OCI-M1 (cell line): ENCODE measurements at regions not wholly inside any gene's neighbourhood (a gene's known extent, or its start where the extent isn't known, plus 50 kb on each side); places are given as distances from the start of the nearest gene placed in this dataset.

ENCODE experiments used
- DNase-seq: peaks from one replicate; lab custom pipeline; 2025; lab: John Stamatoyannopoulos, UW

DNA sequence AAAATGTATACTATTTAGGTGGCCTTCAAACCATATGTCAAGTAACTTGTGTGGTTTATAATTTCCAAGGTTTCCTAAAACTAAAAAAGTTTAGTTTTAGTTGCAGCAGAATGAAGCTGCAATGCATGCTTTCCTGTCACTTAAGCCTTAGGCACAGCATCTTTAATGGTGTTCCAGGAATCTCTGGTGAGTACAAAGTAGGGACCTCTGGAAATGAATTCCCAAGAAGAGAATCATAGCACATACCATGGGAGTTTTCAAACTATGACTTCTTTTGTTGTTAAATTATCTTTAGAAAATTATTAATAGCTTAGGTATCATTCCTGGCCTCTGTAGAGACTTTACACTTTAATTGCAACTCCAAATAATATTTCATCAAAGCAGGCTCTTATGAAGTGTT, 1005.9 kb upstream of the PABPC4L start:
- DNase-seq, result no peak

DNA sequence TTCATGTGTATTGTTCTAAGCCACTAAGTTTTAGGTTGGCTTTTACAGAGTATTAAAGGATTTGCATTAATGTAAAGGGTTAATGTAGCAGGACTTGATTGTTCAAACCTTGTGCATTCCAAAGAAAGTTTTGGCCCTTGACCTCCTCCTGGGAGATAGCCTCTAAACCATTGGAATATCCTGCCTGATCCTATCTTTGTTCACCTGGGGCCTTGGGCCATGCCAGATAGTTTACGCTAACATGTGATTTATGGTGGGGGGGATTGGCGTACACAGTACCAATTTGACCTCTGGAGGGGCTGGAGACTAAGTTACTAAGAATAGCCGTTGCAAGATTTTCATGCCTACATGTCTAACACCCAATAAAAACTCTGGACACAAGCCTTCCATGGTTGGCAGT, 1002.7 kb upstream of the PABPC4L start:
- no peak for DNase-seq

DNA sequence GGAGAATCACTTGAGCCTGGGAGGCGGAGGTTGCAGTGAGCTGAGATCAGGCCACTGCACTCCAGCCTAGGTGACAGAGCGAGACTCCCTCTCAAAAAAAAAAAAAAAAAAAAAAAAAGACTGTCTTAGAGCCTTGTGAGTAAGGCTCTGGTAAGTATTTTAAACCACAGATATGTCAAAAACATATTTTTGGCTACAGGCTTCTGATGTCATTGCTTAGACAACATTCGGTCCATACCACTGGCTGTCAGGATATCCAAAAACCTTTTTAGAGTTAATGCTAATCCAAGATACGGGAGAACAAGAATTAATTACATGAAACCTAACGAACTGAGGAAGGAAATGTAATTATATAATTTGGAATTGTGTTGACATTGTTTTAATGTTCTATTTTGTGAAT, 999.5 kb upstream of the PABPC4L start:
- no peak for DNase-seq

GRCh38 chr4:135197641-135198040, 996.1 kb upstream of the PABPC4L start:
- no peak for DNase-seq

DNA sequence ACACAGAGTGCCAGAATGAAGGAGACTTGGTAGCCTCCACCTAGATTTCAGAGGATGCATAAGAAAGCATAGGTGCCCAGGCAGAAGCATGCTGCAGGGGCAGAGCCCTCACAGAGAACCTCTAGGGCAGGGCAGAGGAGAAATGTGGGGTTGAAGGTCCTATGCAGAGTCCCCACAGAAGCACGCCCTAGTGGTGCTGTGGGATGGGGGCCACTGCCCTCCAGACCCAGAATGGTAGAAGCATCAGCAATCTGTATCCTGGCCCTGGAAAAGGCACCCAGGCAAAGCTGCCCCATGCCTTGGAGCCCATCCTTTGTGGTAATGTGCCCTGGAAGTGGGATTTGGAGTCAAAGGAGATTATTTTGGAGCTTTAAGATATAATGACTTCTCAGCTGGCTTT, 992.9 kb upstream of the PABPC4L start:
- no peak for DNase-seq

GRCh38 chr4:135192751-135193535, 991.4 kb upstream of the PABPC4L start:
- no peak for DNase-seq

DNA sequence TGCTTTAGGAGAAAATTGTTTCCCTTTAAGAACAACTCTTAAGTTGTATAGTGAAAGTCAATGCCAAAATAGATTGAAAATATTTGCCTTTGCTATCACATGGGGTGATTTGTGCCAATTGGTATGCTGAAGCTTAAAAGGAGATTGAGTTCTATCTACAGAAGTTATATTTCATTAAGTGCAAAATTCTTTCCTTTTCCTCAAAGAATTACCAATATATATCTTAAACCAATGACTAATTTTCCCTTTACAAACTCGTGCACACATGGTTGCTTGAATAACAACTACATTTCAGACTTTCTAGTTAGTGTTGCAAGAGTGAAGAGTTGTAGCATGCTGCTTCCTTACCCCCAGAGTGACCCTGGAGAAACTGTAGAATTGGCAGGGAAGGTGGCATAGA, 990.0 kb upstream of the PABPC4L start:
- no peak for DNase-seq

DNA sequence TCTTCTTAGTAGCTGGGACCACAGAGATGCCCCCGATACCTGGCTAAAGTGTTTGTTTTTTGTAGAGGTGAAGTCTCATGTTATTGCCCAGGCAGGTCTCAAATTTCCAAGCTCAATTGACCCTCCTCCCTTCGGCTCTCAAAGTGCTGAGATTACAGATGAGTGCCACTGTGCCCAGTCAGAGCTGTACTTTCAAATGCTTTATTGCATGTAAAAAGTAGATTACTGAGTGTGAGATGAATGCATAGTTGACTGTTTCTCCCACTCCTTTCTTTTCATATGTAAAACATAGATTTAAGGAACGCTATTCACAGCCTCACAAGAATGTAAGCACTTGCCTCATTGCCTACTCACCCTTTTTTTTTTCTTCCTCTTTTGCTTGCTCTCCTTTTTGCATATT, 984.4 kb upstream of the PABPC4L start:
- no peak for DNase-seq

GRCh38 chr4:135185256-135185655, 983.7 kb upstream of the PABPC4L start:
- no peak for DNase-seq

DNA sequence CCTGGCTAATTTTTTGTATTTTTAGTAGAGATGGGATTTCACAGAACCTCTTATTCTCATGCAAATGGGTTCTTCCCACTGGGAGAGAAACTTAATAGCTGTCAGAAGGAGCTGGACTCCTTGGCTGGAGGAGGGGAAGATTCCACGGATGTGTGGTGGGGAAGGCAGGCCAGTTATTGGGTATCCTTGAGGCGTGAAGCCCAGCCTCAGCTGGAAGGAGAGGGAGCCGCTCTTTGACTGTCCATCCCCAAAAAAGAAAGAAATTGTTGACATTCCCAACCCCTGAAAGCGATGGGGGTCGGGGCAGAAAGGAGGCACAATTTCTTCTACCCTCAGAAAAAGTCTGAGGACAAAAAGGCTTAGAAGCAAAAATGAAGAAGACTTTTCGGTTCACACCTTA, 983.1 kb upstream of the PABPC4L start:
- DNase-seq, result no peak

GRCh38 chr4:135177321-135177720, 975.7 kb upstream of the PABPC4L start:
- no peak for DNase-seq

GRCh38 chr4:135166661-135167060, 965.1 kb upstream of the PABPC4L start:
- DNase-seq, result no peak

DNA sequence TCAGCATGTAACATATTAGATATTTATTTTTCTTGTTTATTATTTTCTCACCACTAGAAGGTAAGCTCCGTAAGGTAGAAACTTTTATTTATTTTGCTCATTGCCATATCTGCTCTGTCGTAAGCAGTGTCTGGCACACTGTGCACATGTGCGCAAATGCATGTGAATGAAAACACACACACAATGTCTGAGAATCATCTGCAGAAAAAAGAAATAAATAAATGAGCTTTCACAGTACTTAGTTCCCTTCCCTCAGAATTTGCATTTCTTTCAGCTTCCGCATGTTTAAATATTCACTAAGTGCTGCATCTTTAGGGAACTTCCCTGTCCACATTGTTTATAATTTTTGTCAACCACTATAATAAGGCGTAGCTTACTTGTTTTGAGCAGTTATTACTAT, 963.0 kb upstream of the PABPC4L start:
- DNase-seq, result no peak

DNA sequence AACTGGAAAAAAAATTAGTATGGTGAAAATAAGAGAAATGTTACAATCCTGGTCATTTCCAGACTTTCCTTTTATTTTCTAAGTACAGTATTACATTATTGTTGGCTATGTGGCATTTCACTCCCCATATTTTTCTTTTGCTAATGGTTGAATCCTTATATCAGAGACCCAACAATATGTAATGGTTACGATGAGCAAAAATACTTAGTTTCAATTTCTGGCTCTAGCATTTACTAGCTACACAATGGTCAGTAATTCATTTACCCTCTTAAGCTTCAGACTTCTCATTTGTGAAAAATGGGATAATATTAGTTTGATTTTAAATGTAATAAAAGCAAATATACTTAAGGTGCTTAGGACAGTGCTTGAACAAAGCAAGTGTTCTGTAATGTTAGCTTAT, 942.9 kb upstream of the PABPC4L start:
- peak; percentile 64 for DNase-seq

GRCh38 chr4:135124196-135124595, 922.6 kb upstream of the PABPC4L start:
- DNase-seq, result peak; percentile 58

- peak; percentile 67 for DNase-seq
Measured at GRCh38 chr4:135123632-135124031, 922.0 kb upstream of the PABPC4L start.

DNA sequence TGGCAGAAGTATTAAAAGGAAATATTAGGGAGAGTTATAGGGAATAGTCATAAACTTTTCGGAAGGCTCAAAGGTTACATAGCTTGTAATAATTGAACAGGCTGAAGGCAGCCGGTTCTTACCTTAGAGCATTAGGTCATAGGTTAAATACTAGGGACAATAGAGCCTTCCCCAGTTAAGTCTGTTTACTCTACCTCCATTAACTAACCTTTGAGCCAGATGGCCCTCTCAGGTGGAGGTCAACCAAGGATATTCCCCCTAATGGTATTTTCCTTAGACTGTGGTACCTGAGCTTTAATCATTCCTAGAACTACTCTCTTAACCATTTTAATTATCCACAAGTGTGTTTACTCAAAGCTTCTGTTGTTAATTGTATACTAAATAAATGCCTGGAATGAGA, 920.9 kb upstream of the PABPC4L start:
- DNase-seq, result no peak

GRCh38 chr4:135120195-135120594, 918.6 kb upstream of the PABPC4L start:
- no peak for DNase-seq

- DNase-seq, result no peak
Measured at GRCh38 chr4:135114079-135114478, 912.5 kb upstream of the PABPC4L start.

DNA sequence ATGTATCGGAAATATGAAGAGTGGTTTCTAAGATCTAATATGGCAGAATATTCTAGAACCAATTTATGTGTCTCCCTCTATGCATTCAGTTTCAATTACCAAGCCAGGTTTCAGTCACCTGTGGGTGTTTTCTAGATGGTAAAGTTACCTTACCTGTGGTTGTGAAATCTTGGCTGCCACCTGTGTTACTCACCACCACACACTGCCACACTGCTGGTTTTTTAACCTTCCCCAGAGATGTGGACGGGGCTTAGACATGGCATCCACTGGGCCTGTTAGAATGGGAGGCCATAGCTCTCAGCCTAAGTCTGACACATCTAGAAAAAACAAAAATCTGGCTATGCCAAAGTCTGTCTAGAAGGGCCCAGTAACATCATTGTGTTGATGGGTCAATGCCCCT, 896.5 kb upstream of the PABPC4L start:
- no peak for DNase-seq

DNA sequence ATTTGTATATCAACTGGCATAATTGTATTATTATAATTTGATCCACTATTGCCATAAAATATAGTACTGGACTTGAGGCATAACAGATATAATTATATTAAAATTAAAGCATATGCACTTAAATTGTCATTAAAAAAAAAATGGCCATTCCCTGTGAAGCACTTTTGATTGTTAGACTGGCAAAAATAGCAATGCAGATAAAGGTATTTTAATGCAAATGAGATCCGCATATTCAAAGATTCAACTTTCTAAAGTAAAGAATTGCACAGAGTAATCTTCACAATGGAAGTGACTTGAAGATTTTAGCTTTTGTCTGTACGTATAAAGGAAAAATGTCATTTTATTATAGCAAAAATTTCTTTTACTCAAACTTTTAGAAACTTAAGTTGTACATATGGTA, 871.8 kb upstream of the PABPC4L start:
- no peak for DNase-seq

DNA sequence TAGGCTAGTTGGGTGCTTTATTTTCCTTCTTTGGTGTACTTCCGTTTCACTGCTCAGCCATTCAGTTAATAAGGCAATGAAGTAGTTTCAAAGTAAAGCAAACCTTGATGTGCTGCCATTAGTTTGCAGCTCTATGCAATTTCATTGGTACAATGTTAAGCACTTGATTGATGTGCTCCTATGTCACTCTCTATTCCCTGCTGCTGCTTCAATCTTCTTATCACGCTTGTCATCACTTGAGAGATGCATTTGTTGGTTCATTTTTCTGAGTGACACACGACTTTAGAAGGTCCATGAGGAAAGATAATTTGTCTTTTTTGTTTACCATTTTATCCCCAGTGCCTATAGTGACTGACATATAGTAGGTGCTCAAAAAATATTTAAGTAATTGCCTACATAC, 871.0 kb upstream of the PABPC4L start:
- DNase-seq, result no peak

GRCh38 chr4:135065366-135065765, 863.8 kb upstream of the PABPC4L start:
- no peak for DNase-seq

- peak; percentile 15 for DNase-seq
Measured at GRCh38 chr4:135050086-135050717, 848.6 kb upstream of the PABPC4L start.
